ENCODE measurements at regions not wholly inside any gene's neighbourhood (a gene's known extent, or its start where the extent isn't known, plus 50 kb on each side); places are given as distances from the start of the nearest gene placed in this dataset.
"Not testable (repeated sequence)": the region's sequence is repeated elsewhere in the genome, so short reads cannot be mapped to it uniquely, and the experiment has no call there.

DNA sequence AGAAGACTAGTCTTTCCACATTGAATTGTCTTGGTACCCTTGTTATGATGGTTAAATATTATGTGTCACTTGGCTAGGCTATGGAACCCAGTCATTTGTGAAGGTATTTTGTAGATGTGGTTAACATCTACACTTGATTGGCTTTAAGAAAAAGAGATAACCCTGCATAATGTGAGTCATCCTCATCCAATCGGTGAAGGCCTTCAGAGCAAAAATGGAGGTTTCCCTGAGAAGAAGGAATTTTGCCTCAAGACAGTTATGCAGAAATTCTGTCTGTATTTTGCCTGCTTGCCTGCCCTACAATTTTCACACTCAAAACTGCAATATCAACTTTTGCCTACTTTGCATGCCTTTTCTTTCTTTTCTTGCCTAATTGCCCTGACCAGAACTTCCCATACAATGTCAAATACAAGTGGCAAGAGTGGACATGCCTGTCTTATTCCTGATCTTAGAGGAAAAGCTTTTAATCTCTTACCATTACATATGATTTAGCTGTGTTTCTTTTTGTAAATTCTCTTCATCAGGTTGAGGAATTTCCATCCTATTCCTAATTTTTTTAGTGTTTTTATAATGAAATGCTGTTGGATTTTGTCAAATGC lies 84.6 kb upstream of the CDC42EP3 start:
- TF ChIP-seq, protein P1, sequence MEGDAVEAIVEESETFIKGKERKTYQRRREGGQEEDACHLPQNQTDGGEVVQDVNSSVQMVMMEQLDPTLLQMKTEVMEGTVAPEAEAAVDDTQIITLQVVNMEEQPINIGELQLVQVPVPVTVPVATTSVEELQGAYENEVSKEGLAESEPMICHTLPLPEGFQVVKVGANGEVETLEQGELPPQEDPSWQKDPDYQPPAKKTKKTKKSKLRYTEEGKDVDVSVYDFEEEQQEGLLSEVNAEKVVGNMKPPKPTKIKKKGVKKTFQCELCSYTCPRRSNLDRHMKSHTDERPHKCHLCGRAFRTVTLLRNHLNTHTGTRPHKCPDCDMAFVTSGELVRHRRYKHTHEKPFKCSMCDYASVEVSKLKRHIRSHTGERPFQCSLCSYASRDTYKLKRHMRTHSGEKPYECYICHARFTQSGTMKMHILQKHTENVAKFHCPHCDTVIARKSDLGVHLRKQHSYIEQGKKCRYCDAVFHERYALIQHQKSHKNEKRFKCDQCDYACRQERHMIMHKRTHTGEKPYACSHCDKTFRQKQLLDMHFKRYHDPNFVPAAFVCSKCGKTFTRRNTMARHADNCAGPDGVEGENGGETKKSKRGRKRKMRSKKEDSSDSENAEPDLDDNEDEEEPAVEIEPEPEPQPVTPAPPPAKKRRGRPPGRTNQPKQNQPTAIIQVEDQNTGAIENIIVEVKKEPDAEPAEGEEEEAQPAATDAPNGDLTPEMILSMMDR (IDR thresholded peaks at IDR 0.05; ENCODE audit: insufficient read depth, low read depth, low read length), result not testable (repeated sequence)
- TF ChIP-seq EZH2 (IDR thresholded peaks at IDR 0.05; ENCODE audit: insufficient read depth, low read length), result not testable (repeated sequence)
